Astrocyte (in vitro differentiated cells and primary cell): ENCODE measurements at regions not wholly inside any gene's neighbourhood (a gene's known extent, or its start where the extent isn't known, plus 50 kb on each side); places are given as distances from the start of the nearest gene placed in this dataset.

Experiments used
- CTCF ChIP-seq: IDR thresholded peaks from 2 replicates; pipeline ENCODE4 v1.5.1; 2011; ENCODE audit warnings: low read depth, mild to moderate bottlenecking, inconsistent platforms, low read length, moderate library complexity; ENCODE audit not compliant: insufficient read depth
- EZH2 ChIP-seq: IDR thresholded peaks from 2 replicates; pipeline ENCODE4 v1.6.1; 2012; ENCODE audit warnings: mild to moderate bottlenecking, low read length, inconsistent platforms; ENCODE audit not compliant: insufficient read depth

GRCh38 chr17:68693896-68694295 lies 92.7 kb upstream of the FAM20A start:
- TF ChIP-seq CTCF (no peak), EZH2 (no peak)
